Suprapubic skin (tissue), 4 donors: ENCODE measurements at regions not wholly inside any gene's neighbourhood (a gene's known extent, or its start where the extent isn't known, plus 50 kb on each side); places are given as distances from the start of the nearest gene placed in this dataset.

Experiments
- DNase-seq, 2 donors: peaks; one replicate each; pipeline ENCODE4 v3.0.0-alpha.2; 2019; ENCODE audit warnings: low spot score in 2 of 2
- H3K27ac ChIP-seq: fragments of 200-600 bp; sonication (generic); one replicate; pipeline ENCODE4 v1.5.1; 2019
- H3K27me3 ChIP-seq: fragments of 200-600 bp; sonication (generic); one replicate; pipeline ENCODE4 v1.5.1; 2019
- H3K36me3 ChIP-seq: fragments of 200-600 bp; sonication (generic); one replicate; pipeline ENCODE4 v1.5.1; 2019
- H3K4me1 ChIP-seq: fragments of 200-600 bp; sonication (generic); one replicate; pipeline ENCODE4 v1.5.1; 2019
- H3K4me3 ChIP-seq: fragments of 200-600 bp; sonication (generic); one replicate; pipeline ENCODE4 v1.5.1; 2019; ENCODE audit warnings: mild to moderate bottlenecking
- H3K9me3 ChIP-seq: fragments of 200-600 bp; sonication (generic); one replicate; pipeline ENCODE4 v1.5.1; 2019
- EP300 ChIP-seq: sonication (generic); formaldehyde crosslinking; IDR thresholded peaks from one replicate; pipeline ENCODE4 v1.6.1; 2017; ENCODE audit warnings: antibody characterized with exemption
- POLR2A ChIP-seq, 2 donors: fragments of 450-650 bp; IDR thresholded peaks; one replicate each; pipeline ENCODE4 v1.6.1; 2017; ENCODE audit warnings: antibody characterized with exemption in 2 of 2, mild to moderate bottlenecking in 2 of 2, moderate library complexity in 2 of 2
- POLR2AphosphoS5 ChIP-seq, 3 donors: sonication (generic); formaldehyde crosslinking; IDR thresholded peaks; one replicate each; pipeline ENCODE4 v1.6.1; 2017; ENCODE audit warnings: antibody characterized with exemption in 3 of 3
- WGBS: methylation state at CpG from one replicate; pipeline ENCODE4 v1.1.5; 2018; 5-methylcytosine and 5-hydroxymethylcytosine counted together
- TF ChIP-seq, protein P1 (sequence below), 2 donors: fragments of 200-600 bp in 1 of 2; fragments of 450-650 bp in 1 of 2; sonication (generic) in 1 of 2; IDR thresholded peaks; one replicate each; pipeline ENCODE4 v1.5.1; 2016 to 2019; ENCODE audit warnings: antibody characterized with exemption in 2 of 2, mild to moderate bottlenecking in 1 of 2, moderate library complexity in 1 of 2

DNA sequence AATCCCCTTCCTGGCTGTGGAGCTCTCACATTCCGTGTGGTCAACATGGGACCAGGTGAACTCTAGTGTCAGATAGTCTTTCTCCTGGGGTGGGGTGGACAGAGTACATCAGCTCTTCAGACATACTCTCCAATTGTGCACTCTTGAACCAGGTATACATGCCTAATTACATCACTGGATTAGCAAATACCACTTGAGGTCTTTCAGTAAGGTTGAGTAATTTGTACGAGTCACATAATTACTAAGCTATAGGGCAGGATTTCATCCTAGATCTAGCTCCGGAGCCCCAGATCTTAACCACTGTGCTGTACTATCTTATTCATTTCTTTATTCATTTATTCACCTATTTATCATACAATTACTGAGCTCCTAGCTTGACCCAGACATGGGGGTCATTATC lies 821.3 kb downstream of the TFAP2A start:
- 87% methylated on average over 3 of the region's 3 CpGs for WGBS
- no peaks in the 10 kb centered on the region for H3K4me1 ChIP-seq
- H3K9me3 ChIP-seq = no peaks in the 10 kb centered on the region
- no peaks in the 10 kb centered on the region for H3K27me3 ChIP-seq
- no peak for DNase-seq
- TF ChIP-seq EP300 = no peak
- TF ChIP-seq, protein P1, sequence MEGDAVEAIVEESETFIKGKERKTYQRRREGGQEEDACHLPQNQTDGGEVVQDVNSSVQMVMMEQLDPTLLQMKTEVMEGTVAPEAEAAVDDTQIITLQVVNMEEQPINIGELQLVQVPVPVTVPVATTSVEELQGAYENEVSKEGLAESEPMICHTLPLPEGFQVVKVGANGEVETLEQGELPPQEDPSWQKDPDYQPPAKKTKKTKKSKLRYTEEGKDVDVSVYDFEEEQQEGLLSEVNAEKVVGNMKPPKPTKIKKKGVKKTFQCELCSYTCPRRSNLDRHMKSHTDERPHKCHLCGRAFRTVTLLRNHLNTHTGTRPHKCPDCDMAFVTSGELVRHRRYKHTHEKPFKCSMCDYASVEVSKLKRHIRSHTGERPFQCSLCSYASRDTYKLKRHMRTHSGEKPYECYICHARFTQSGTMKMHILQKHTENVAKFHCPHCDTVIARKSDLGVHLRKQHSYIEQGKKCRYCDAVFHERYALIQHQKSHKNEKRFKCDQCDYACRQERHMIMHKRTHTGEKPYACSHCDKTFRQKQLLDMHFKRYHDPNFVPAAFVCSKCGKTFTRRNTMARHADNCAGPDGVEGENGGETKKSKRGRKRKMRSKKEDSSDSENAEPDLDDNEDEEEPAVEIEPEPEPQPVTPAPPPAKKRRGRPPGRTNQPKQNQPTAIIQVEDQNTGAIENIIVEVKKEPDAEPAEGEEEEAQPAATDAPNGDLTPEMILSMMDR (IDR thresholded peaks at IDR 0.05) = no peak
- no peak overlapping the region for H3K27ac ChIP-seq
- H3K36me3 ChIP-seq = no peaks in the 10 kb centered on the region
- no peak overlapping the region for H3K4me3 ChIP-seq

DNA sequence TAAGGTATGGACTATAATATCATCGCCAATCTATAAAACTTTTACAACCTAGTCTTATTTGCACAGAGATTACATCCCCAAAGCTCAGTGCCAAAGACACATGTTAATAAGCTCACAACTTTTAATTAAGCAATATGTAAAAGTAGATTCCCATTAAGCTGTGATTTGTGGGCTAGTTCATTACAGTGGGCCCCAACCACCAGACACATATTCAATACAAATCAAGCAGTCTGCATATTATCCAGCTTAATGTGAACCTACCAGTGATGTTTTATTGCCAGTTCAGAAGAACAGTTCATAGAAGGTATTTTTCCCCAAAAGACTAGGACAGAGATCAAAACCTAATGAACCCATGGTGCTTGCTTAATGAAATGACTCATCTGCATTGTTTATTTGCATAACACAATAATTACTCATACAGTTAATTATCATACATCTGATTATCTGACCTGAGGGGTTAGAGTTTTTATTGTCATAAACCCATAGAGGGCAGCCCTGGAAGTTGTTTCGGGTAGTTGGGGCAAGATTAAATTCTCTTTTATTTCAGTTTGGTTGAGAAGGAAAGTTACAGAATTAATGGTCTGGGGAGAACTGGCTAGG lies 831.0 kb downstream of the TFAP2A start:
- no peaks in the 10 kb centered on the region for H3K9me3 ChIP-seq
- H3K27me3 ChIP-seq = no peaks in the 10 kb centered on the region
- no peak overlapping the region for H3K4me3 ChIP-seq
- H3K4me1 ChIP-seq = no peaks in the 10 kb centered on the region
- whole genome bisulfite sequencing = 88% methylated on average over 2 of the region's 2 CpGs
- H3K36me3 ChIP-seq = no peaks in the 10 kb centered on the region
- DNase-seq = no peak
- no peak for TF ChIP-seq POLR2AphosphoS5 (IDR thresholded peaks at IDR 0.05)
- no peak for TF ChIP-seq EP300
- TF ChIP-seq POLR2A (IDR thresholded peaks at IDR 0.05) = no peak
- TF ChIP-seq, protein P1 (IDR thresholded peaks at IDR 0.05) = no peak
- no peak overlapping the region for H3K27ac ChIP-seq

GRCh38 chr6:9581155-9581554 lies 833.7 kb downstream of the TFAP2A start:
- H3K27me3 ChIP-seq = no peaks in the 10 kb centered on the region
- H3K36me3 ChIP-seq = no peaks in the 10 kb centered on the region
- no peak for DNase-seq
- H3K27ac ChIP-seq = no peak overlapping the region
- H3K9me3 ChIP-seq = no peaks in the 10 kb centered on the region
- no peak overlapping the region for H3K4me3 ChIP-seq
- H3K4me1 ChIP-seq = no peaks in the 10 kb centered on the region
- TF ChIP-seq POLR2AphosphoS5 (IDR thresholded peaks at IDR 0.05) (no peak), POLR2A (IDR thresholded peaks at IDR 0.05) (no peak), EP300 (no peak)
- TF ChIP-seq, protein P1 (IDR thresholded peaks at IDR 0.05) = no peak

- no peak for TF ChIP-seq POLR2A (IDR thresholded peaks at IDR 0.05)
- TF ChIP-seq EP300 = no peak
- TF ChIP-seq, protein P1 (IDR thresholded peaks at IDR 0.05) = no peak
- no peak for TF ChIP-seq POLR2AphosphoS5 (IDR thresholded peaks at IDR 0.05)
- no peak for DNase-seq
- H3K36me3 ChIP-seq = no peaks in the 10 kb centered on the region
- H3K27ac ChIP-seq = no peak overlapping the region
- H3K4me3 ChIP-seq = no peak overlapping the region
- WGBS = 73% methylated on average over 4 of the region's 4 CpGs
- no peaks in the 10 kb centered on the region for H3K27me3 ChIP-seq
- no peaks in the 10 kb centered on the region for H3K4me1 ChIP-seq
- H3K9me3 ChIP-seq = no peaks in the 10 kb centered on the region
These were observed 838.4 kb downstream of the TFAP2A start for GRCh38 chr6:9576521-9576920.

DNA sequence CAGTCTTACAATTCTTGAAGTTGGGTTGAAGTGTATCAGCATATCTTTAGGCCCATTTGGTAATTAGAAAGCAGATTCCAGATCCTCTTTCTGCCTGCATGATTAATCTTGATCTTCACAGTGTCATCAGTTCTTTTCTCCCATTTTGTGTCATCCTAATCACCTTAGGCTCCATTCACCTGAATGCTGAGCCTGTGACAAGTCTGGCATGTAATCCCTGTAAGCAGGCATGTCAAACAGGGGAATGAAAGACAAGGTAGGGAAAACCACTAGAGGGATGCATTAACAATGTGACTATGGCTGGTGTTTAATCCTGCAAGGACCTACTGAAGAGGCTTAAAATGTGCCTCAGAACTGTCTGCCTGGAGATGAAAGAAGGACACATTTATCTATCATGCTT lies 848.8 kb downstream of the TFAP2A start:
- no peaks in the 10 kb centered on the region for H3K4me1 ChIP-seq
- TF ChIP-seq, protein P1 (IDR thresholded peaks at IDR 0.05) = no peak
- TF ChIP-seq EP300 (no peak), POLR2AphosphoS5 (IDR thresholded peaks at IDR 0.05) (no peak)
- no peak overlapping the region for H3K4me3 ChIP-seq

More for the DNA sequence above, 848.8 kb downstream of the TFAP2A start:
- H3K27ac ChIP-seq = no peak overlapping the region
- no peaks in the 10 kb centered on the region for H3K9me3 ChIP-seq
- no peaks in the 10 kb centered on the region for H3K27me3 ChIP-seq
- no peaks in the 10 kb centered on the region for H3K36me3 ChIP-seq
- DNase-seq = no peak
